GM20000 (cell line): ENCODE measurements at regions not wholly inside any gene's neighbourhood (a gene's known extent, or its start where the extent isn't known, plus 50 kb on each side); places are given as distances from the start of the nearest gene placed in this dataset.

ENCODE experiments used
- DNase-seq: peaks from one replicate; pipeline ENCODE4 v3.0.0; 2012; ENCODE audit warnings: low spot score
- CTCF ChIP-seq: IDR thresholded peaks from 2 replicates; pipeline ENCODE4 v1.5.1; 2012; ENCODE audit warnings: mild to moderate bottlenecking, control low read depth; ENCODE audit errors: extremely low read depth, missing control alignments

- no peak for TF ChIP-seq CTCF
- DNase-seq: no peak
These were observed 415.4 kb downstream of the SPRY1 start for GRCh38 chr4:123812066-123812390.

GRCh38 chr4:123813901-123814300 lies 417.3 kb downstream of the SPRY1 start:
- TF ChIP-seq CTCF: no peak
- no peak for DNase-seq

GRCh38 chr4:123816462-123816861 lies 419.9 kb downstream of the SPRY1 start:
- no peak for DNase-seq
- TF ChIP-seq CTCF: no peak

GRCh38 chr4:123817025-123817688 lies 420.6 kb downstream of the SPRY1 start:
- TF ChIP-seq CTCF: no peak
- DNase-seq: no peak

GRCh38 chr4:123819362-123820035 lies 422.9 kb downstream of the SPRY1 start:
- TF ChIP-seq CTCF: no peak
- DNase-seq: no peak

- no peak for TF ChIP-seq CTCF
These were observed 425.3 kb downstream of the SPRY1 start for GRCh38 chr4:123821861-123822260.

GRCh38 chr4:123822353-123822752 lies 425.8 kb downstream of the SPRY1 start:
- TF ChIP-seq CTCF: no peak
- DNase-seq: no peak

More at GRCh38 chr4:123821861-123822260, 425.3 kb downstream of the SPRY1 start:
- DNase-seq: no peak
